ENCODE measurements at regions not wholly inside any gene's neighbourhood (a gene's known extent, or its start where the extent isn't known, plus 50 kb on each side); places are given as distances from the start of the nearest gene placed in this dataset.

DNA sequence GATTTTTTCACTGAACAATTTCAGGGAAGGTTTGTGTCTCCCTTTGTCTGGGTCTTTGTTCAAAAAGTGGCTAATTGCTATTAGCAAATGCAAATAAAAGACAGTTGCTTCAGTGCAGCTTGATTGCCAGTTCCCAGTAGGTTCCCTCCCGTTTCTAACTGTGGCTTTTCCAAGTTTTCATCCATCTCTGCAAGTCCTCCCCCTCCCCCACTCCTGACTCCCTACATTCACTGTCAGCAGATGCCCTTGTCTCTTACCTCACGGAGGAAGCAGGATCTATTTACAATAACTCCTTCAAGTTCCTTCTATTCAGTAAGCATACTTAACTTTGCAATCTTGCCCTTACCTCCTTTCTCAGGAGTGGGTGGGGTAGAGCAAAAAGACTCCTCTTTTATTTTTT lies 55.4 kb upstream of the SCEL start:
- no peak for DNase-seq

DNA sequence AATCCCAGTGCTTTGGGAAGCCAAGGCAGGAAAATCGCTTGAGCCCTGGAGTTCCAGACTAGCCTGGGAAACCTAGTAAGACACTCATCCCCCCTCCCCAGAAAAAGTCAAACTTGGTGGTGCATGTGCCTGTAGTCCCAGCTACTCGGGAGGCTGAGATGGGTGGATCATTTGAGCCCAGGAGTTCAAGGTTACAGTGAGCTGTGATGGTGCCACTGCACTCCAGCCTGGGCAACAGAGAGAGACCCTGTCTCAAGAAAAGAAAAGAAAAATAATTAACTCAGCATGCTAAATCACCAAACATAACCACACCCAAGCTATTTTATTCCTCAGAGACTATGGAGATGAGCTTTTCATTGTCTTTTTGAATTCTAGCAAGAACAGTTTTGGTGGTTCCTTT lies 56.2 kb upstream of the SCEL start:
- DNase-seq, result no peak

DNA sequence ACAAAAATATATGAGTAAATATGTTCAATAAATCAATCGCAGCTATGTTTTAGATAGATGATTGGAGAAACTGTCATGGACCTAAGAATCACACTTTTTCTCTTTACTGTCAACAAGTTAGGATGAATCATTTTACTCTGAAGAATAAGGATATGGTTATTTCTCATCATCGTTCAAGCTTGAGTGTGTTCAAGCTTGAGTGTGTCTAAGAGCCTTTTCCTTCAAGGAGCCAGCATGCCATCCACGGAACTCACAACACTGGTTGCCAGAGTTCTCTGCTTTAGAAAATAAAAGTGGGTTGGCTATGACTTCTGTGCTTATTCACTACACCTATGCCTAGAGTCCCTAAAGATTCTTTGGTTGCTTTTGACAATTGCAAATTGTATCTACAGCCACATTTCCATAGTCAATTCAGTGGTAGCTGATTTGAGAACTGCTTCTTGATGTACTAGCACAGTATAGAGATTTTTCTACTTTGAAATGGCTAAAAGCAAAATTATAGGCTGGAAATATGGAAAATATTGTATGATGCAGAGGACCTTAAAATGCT lies 58.1 kb upstream of the SCEL start:
- peak in 1 of 51 donors; percentile 59 for DNase-seq

DNA sequence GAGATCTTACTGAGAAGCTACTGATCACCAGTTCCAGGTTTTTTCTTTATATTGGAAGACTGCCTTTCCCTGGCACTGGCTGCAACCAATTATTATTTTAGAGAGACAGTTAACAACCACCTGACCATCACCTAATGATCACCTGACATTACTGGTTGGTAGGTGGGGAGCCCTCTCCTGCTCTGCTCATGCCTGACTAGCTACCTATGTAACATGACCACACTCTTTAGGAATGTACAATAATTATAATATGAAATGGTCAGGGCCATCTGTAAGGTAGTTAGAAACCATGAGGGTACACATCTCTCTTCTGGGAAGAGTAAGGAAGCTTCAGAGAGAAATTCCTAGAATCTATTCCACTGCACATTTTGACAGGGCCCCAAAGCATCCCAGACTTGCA lies 59.0 kb upstream of the SCEL start:
- DNase-seq, result no peak

DNA sequence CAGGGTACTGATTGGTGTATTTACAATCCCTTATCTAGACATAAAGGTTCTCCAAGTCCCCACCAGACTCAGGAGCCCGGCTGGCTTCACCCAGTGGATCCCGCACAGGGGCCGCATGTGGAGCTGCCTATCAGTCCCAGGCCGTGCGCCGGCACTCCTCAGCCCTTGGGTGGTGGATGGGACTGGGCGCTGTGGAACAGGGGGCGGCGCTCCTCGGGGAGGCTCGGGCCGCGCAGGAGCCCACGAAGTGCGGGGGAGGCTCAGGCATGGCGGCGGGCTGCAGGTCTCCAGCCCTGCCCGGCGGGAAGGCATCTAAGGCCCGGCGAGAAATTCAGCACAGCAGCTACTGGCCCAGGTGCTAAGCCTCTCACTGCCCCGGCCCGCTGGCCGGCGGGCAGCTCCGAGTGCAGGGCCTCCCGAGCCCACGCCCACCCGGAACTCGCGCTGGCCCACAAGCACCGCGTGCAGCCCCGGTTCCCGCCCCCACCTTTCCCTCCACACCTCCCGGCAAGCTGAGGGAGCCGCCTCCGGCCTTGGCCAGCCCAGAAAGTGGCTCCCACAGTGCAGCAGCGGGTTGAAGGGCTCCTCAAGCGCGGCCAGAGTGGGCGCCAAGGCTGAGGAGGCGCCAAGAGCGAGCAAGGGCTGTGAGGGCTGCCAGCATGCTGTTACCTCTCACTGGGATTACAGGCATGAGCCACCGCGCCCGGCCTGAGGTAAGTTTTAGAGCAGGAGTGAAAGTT lies 60.0 kb upstream of the SCEL start:
- no peak for DNase-seq

DNA sequence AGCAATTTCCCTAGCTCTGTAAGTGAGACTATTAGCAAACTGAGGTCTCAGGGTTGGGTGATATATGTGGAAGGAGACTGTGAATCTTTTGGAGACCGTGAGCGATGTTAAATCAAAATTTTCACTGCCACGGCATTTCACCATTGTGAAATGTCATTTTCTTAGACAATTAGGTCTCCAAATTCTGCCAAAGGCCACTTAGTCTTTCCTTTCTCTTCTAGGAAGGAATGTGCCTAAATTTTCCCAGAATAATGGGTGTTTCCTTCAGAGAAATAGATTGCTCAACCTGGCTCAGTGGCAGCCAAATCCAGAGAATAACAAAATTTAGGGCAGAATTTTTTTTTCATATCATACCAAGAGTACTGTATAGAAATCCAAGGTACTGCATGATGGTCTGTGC lies 64.5 kb upstream of the SCEL start:
- DNase-seq, result no peak

DNA sequence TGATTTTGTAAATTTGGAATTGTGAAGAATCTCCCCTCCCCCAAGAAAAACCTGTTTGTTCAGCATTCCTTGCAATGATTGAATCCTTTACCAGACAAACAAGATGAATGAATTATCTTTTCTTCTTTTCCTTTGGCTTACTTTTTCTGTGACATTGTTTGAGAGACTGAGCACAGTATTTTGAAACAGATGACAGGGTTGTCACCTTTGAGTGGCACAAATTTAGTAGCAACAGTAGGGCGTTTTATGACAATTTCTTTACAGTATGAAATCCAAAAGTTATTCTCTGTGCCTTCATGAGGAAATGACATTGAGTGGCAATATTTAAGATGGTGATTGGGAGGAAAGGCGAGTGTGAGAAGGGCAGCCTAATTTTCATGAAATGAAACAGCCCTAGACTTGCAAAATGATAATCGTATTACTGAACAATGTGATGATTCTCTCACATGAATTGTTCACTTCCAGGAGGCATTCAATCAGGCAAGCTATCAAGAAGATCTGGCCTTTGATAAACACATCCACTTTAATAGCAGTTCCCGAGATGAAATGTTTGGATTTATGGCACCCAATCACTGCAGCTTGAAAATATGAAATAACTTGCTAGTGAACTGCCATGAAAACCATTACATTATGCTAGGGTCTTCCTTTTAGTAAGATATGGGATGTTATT lies 68.6 kb upstream of the SCEL start:
- no peak for DNase-seq

DNA sequence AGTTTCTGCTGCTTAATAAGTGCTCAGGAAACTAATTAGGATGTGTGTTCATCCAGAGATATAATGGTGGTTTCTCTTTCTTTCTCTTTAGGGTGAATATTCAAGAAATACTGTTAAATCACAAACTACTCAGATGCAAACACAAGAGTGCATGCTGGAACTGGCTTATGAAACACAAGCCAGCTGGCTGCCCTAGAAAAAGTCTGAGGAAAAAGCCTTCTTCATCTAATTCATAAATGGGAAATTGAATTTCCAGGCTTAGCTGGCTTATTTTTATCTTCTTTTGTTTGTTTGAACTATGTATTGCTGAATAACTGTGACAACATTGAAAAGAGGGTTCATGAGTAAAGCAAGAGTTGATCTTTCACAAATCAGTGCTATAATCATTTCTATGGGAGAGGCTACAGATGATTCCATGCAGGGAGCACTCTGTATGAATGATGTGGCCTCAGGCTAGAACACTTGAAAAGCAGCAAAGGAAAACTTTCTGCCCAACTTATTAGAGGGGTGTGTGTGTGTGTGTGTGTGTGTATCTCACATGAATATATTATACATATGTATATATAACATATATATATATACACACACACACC lies 69.8 kb upstream of the SCEL start:
- no peak for DNase-seq

DNA sequence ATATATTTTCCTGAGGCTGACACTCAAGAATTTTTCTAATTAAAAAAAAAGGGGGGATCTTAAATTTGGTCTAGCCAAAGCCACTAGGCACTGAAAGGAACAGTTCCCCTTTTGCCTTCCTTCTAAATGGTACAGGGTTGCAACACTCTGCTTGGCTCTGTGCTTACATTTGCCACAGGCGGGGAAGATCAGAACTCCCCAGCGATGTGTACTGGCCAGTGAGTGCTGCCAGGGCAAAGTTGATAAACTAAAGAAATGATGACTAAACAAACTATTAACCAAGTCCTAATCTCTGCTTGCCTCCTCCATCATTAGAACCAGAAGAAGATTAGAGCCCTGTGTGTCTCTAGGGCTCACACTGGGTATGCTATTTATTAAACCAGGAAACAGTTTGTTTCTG lies 75.3 kb upstream of the SCEL start:
- peak in 2 of 51 donors; percentile 2 to 11 for DNase-seq

DNA sequence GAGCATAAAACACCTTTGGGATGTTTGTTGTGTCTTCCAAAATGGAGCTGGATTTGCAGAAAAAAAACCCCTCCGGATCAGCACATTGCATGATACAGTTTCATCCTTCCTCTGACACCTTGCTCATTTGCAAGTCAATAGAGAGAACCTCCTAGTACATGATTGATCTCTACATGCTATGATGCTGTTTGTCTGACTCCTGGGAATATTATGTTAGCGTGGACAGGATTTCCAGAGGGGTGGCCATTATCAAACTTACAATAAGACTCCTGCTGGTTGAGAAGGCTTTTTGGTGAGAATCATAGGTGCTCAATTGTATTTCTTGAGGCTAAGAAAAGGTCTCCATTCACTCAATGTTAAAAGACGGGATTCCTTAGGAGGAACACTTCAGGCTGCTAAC lies 75.9 kb upstream of the SCEL start:
- DNase-seq, result peak in 1 of 51 donors; percentile 10

DNA sequence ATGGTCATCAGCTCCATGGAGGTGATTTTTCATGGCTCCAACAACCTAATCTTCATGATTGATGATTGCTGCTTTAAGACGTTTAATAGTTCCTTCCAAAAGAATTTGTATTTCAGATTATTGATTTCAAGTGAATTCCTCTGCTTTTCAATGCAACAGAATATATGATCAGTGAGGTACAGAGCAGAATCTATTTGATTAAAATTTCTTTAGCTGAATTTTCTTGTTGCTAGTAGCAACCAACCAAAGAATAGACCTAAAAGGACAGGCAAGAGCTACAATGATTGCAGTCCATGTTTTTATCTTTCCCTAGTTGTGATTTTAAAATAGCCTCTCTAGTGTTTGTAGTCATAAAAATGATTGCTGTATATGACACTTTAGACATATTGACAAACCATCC lies 76.8 kb upstream of the SCEL start:
- DNase-seq, result no peak

DNA sequence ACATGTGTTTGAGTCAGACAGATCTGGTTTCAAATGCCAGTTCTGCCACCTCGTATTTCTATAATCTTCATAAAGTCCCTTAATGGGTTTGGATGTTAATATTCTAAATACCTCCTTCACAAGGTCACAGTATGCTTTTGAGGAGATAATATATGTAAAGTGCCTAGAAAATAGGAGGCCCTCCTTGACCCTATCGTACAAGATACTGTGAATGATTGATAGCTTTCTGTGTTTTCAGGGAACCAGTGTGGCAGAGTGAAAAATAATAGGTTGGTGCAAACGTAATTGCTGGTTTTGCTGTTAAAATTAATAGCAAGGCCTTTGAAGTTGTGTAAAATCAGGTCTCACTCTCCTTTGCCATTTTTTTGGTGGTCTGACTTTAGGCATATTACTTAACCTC lies 77.5 kb upstream of the SCEL start:
- DNase-seq, result no peak

DNA sequence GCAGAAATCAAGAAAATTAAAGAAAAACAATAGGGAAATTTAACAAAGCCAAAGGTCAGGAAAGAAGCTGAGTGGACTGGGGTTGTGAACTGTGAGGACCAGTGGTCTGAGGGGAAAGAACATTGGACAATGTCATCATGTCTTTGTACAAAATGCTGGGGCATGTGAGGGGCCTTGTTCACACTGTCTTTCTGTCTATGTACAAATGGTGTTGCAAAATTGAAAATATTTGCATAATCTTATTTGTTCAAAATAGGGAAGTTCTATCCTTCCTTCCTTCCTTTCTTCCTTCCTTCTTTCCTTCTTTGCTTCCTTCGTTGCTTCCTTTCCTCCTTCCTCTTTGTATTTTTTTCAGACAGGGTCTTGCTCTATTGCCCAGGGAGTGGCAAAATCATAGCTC lies 79.2 kb upstream of the SCEL start:
- DNase-seq, result no peak

DNA sequence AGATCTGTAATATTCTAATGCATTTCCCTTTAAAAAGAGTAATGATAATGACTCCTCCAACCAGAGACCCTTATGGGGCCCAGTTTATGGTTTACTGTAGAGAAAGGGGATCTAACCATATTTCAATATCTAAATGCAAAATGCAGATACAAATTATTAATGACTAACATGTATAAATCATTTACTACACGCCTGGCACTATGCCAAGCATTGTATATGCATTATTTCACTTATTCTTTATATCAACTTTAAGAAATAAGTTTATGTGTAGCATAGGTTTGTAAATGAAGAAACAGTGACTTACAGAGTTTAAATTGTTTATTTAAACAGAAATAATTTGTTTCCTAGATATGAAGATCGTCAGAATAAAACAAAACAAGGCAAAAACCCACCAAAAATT lies 86.2 kb upstream of the SCEL start:
- no peak for DNase-seq

DNA sequence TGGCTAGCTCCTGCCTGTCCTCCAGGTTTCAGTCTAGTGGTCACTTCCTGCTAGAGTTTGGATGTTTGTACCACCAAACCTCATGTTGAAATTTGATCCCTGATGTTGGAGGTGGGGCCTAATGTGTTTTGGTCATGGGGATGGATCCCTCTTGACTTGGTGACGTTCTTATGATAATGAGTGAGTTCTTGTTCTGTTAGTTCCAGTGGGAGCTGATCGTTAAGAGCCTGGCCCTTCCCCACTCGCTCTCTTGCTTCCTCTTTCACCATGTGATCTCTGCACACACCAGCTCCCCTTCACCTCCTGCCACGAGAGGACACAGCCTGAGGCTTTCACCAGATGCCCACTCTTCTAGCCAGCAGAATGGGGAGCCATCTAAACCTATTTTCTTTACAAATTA lies 86.8 kb upstream of the SCEL start:
- peak in 4 of 51 donors; percentile 1 to 3 (median 2) for DNase-seq

DNA sequence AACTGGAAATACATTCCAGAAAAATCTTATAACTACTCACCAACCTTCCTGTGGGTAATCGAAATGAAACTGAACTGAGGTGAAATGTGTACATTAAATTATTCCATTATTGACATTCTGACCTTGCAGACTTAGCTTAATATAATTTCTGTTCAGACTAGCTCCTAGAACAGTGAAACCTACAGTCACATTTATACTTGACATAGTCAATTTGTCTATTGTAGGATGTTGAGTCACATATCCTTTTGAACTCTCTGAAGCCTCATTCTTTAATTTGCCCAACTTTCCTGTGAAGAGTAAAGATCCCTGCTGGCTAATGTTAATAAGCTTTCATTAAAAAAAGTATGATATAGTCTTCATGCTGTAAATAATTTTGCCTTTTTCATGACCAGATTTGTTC lies 92.0 kb upstream of the SCEL start:
- DNase-seq, result no peak

DNA sequence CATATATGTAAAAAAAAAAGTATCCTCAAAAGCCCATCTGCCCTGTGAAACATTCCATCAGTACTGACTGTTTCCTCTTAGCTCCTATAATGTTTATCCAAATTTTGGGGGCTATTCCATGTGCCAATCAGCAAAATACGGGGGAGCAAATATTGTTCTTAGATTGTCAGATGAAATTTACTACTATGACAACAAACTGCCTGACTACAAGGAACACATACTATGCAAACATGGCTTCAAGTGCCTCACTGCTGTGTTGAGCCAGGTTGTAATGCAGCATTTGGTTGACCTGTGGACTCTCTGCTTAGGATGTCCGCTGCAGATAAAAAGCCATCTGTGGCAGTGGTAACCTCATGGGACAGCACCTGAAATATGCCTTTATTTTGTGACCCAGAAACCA lies 98.2 kb upstream of the SCEL start:
- DNase-seq, result no peak

DNA sequence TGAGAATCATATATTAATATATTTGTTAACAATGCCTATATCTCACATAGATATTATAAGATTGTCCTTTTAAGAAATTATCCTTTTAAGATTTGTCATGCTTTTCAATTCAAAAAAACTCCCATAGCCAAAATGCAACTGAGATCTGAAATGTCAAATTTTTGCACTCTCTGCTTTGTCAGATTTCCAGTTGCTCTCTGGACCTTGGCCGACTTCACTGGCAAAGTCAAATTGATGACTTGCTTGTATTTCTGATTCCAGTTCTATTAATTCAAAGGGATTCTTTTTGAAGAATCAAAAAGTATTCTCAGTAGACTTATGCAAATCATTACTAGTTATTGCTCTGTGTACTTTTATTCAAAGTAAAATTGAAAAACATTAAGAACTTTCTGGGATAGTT lies 101.2 kb upstream of the SCEL start:
- no peak for DNase-seq

DNA sequence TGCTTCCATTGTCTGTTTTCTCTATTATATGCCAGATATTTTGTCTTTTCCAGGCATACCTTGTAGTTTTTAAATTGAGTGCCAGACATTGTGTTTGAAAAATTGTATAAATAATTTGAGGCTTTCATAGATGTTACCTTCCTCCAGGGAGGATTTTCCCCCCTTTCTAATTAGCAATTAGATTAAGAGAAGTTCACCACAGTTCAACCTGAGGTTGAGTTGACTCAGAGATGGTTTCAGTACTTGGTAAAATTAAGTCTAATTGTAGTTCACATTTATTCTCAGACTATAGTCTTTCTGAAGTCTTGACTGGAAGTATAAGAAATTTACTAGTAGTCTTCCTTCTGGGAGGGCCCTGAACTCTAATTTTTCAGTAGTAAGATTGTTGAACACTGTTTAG lies 104.1 kb upstream of the SCEL start:
- DNase-seq, result no peak

DNA sequence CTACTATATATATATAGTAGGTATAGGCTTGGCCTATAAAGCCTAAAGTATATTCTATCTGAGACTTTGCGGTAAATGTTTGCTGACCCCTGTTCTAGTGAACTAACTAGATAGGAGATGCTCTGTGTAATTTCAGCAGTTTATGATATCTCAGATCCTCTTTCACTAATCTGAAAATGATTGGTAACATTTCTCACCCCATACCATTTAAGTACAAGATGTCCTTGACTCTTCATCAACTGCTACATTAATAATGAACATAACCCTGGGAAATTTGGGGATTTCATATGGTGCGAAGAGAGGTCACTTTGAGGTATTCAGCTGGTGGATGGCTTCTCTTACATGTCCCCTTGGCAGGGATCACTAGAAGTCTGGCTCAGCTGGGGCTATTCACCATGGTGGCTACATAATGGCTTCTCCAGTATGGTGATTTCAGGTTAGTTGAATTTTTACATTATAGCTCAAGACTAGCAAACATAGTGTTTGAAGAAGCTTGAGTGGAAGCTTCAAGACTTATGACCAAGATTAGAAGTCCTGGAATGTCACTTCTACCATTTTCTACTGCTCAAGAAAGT lies 103.6 kb upstream of the MYCBP2 start:
- no peak for DNase-seq

DNA sequence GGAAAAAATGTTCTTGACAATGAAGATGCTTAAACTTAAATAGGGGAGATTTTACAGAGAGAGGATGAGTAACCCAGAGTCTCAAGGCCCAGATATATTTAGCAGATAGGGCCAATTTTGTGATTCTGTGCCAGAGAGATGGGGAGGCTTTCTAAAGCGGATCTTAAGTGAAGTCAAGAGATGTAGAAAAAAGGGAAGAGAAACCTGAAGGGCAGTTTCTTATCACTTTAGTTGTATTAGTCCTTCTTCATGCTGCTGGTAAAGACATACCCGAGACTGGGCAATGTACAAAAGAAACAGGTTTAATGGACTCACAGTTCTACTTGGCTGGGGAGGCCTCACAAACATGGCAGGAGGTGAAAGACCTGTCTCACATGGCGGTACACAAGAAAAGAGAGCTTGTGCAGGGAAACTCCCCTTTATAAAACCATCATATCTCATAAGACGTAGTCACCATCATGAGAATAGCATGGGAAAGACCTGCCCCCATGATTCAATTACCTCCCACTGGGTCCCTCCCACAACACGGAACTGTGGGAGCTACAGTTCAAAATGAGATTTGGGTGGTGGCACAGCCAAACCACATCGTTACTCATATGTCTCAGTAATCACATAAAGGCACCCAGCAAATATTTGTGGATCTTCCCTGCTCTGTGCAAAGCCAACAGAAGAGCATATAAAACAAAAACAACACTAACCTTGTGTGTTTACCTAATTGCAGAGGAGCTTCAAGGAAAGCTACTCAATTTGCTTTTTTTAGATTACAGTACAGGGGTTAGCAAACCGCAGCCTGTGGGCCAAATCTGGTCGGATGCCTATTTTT lies 102.6 kb upstream of the MYCBP2 start:
- no peak for DNase-seq

DNA sequence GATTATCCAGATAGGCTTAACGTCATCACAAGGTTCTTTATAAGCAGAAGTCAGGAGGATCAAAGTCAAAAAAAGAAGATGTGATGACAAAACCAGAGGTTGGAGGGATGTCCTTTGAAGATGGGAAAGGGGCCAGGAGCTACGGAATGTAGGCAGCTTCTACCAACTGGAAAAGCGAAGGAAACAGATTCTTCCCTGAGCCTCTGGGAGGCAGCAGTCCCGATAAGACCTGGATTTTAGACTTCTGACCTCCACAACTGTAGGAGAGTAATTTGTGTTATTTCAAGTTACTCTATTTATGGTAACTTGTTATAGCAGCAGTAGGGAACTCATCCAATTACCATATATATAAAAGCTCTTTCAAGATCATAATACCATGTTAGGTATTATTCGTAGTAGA lies 98.8 kb upstream of the MYCBP2 start:
- DNase-seq, result no peak

Data from hypothalamus (tissue), 51 donors.